SHP77 (cell line): ENCODE measurements at regions not wholly inside any gene's neighbourhood (a gene's known extent, or its start where the extent isn't known, plus 50 kb on each side); places are given as distances from the start of the nearest gene placed in this dataset.

Experiments
- DNase-seq, 2 experiments: peaks; one replicate each; lab custom pipeline; 2025; lab: John Stamatoyannopoulos, UW

DNA sequence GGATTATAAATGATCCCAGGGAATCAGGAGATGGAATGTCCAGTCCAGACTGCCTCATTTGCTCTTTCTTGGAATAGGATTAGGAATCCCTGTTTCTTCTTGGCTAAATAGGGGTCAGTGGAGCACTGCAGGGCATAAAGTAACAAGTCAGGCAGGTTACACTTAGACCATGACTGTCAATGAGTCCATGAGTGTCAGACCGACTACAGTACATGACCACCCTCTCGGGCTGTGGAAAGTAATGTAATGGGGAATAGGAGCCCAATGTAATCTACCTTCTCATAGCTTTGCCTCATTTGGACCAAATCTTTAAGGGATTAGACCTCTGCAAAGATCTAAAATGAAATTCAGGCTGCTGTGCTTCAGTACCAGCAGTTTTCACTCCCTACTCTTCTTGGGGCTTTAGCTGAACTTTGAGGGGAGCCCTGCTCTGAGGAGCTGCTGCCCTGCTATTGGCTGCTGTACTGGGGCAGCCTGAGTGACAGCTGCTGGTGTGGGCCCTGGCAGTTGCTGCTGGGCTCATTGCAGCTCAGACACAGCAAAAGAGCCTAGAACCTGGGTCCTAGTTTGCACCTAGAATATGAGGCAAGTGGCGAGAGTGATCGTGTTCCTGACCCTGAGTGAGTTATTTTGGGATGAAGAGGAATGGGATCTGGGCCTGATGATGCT lies 62.2 kb upstream of the OR4E1 start:
- DNase-seq = no peak

DNA sequence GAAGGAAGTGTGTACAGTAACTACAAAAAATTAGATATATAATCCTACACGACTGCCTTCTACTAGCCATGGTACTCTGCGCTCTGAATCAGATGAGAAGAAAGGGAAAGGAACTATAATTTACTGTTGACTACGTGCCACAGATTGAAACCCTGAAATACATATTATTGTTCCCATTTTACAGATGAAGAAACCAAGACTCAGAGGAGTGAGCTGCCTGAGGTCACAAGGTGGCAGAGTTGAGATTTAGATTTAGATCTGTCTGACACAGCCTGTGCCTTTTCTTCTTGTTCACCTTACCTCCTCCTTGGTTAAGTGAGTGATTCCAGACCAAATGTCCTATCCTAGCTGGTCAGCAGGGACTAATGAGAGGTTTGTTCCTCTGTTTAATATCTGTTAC lies 61.6 kb upstream of the OR4E1 start:
- no peak for DNase-seq

DNA sequence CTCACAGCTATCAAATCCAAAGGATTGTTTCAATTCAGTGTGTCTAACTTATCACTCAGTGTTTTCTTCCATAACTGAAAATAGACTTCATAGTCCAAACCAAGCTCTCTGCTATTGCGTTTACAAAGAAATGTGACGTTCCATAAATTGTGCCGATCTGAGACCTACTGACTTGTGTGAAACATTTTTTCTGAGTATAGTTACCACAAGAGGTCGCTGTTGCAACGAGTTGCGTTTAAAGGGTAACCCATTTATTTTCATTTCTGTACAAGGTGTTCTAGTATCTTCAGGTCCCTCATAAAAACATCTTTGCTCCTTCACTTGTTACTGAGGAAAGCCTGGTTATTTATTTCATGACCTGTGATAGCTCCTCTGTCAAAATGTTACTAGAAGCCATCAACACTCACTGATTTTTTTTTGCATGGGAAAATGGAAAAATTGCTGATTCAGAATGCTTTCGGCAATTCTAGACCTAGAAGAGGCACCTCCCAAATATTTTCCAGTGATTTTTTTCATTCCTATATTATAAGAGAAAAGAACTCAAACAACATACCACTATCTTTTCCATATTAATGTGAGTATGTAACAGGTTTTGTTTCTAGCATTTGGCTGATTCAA lies 60.9 kb upstream of the OR4E1 start:
- DNase-seq = peak; percentile 37 to 45

DNA sequence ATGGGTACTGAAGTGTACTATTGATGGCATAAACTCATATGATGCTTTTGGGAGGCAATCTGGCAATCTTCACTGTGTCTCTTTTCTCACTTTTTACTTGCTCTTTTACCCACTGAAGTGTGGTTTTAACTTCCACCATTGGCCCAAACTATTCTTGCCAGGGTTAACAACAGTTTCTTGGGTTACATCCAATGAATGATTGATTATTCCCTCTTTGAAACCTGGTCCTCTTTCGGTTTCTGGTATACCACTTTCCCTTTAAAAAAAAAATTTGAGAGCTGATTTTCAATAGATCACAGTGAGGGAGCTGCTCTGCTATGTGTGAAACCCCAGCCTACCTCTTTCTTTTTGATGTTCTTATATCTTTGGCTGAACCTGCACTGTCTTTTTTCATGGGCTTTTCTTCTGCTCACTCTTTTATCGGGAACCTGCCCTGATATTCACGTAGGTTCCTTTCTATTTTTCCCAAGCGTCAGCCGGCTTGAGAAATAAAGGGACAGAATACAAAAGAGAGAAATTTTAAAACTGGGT lies 56.1 kb upstream of the OR4E1 start:
- DNase-seq = no peak

DNA sequence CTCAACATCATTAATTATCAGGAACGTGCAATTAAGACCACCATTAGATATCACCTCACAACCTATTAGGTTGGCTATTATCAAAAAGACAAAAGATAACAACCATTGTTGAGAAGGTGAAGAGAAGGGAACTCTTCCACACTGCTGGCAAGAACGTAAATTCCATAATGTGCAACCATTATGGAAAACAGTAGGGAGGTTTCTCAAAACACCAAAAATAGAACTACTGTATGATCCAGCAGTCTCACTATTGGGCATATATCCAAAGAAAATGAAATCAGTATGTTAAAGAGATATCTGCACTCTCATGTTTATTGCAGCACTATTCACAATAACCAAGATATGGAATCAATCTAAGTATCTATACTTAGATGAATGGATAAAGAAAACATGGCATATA lies 51.6 kb upstream of the OR4E1 start:
- no peak for DNase-seq

DNA sequence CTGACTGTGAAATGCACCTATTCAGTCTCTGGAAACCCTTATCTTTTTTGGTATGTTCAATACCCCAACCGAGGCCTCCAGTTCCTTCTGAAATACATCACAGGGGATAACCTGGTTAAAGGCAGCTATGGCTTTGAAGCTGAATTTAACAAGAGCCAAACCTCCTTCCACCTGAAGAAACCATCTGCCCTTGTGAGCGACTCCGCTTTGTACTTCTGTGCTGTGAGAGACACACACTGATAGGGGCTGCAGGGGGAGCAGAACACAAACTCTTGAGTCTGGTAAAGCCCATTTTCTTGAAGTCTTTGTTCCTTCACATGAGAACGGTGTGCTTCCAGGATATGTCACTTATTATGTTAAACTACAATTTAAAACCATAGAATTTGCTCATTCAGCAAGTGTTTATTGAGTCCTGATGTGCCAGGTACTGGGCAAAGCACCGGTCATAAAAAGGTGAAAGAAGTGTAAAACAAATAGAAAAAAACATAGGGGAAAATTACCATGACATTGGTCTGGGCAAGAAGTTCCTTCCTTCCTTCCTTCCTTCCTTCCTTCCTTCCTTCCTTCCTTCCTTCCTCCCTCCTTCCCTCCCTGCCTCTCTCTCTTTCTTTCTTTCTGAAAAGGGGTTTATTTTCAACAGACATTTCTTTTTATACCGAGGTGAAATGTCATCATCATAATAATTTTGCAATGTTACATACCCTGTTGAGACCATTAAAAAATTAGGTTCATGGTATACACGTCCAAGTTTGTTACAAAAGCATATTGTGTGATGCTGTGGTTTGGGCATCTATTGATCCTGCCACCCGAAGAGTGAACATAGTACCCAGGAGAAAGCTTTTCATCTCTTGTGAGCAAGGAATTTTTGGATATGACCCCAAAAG lies 50.7 kb upstream of the OR4E1 start:
- no peak for DNase-seq

DNA sequence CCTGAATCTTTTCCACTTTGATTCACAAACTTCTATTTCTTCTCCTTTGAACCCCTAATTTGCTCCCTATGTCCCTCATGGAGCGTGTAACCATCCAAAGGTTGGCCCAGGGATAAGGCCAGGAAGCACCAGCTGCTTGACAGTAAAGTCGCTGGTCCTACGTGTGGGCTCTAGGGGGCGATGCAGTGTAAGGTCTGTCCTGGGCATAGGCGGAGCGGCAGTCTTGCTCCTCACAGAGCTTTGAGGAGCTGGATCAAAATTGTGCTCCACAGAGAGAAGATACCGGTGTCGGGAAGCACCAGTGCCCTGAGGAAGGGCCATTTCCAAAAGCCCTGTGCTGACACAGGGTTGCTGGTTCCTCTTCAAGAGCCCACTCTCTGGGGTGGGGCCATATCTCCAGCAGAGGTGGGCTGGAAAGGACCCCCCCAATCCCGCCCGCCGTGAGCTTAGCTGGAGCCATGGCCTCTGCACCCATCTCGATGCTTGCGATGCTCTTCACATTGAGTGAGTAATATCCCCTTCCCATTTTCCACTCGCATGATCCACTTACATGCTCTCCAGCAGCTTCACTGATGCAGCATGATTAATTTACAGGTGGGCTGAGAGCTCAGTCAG lies 49.9 kb upstream of the OR4E1 start:
- DNase-seq = peak; percentile 57 to 66
